Femur (tissue), 1 donor: ENCODE measurements at regions not wholly inside any gene's neighbourhood (a gene's known extent, or its start where the extent isn't known, plus 50 kb on each side); places are given as distances from the start of the nearest gene placed in this dataset.

Experiments used
- DNase-seq: peaks from one replicate; pipeline ENCODE4 v3.0.0-alpha.2; 2017

- no peak for DNase-seq
These were observed 277.8 kb downstream of the POU4F1 start for GRCh38 chr13:78325585-78325984.

GRCh38 chr13:78323848-78324247 lies 279.5 kb downstream of the POU4F1 start:
- DNase-seq: no peak

- no peak for DNase-seq
These were observed 280.3 kb downstream of the POU4F1 start for GRCh38 chr13:78323040-78323439.

GRCh38 chr13:78319101-78319627 lies 284.2 kb downstream of the POU4F1 start:
- no peak for DNase-seq

DNA sequence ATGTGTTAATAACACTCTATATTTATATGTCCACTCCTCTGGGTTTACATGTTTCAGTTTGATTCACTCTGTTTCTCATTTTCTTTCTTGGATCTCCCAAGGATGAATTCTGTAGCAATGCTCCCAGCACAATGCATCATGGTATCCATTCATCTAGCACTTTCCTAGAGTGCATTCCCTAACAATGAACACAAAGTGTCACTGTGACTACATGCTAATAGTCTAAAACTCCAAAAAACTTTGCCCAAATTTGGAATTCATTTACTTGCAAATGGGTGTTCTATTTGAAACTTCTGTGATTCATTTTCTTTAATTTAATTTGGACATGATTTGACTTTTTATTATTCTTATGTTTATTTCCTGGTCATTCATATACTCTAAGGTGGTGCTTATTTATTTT lies 286.3 kb downstream of the POU4F1 start:
- no peak for DNase-seq

DNA sequence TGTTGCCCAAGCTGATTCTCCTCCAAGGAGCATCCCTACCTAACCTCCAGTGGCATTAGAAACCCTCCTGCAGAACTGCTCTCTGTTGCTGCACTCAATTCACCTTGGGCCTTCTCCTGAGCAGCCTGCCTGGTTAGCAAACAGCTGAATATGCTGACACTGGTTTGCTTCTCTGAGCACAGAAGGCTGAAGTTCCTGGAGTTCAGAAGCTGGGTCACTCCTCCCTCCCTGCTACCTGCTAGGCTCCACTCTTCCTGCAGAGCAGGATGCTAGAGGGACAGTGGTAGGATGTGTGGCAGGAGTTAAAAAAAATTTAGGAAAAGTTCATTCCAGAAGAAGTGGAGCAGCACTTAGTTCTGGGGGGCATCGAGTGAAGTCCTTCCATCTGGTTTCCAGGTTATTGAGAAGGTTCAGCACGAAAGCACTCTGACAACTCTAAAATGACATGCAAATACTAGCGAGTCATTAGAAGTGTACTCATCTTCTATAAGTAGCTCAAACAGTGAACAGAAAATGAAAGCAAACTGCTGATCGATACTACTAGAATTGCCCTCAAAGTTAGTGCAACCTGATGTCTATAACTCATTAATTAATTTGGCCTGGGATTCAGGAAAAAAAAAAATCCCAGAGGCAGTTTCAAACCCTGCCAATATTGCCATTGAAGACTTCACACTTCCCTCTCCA lies 293.7 kb downstream of the POU4F1 start:
- no peak for DNase-seq

DNA sequence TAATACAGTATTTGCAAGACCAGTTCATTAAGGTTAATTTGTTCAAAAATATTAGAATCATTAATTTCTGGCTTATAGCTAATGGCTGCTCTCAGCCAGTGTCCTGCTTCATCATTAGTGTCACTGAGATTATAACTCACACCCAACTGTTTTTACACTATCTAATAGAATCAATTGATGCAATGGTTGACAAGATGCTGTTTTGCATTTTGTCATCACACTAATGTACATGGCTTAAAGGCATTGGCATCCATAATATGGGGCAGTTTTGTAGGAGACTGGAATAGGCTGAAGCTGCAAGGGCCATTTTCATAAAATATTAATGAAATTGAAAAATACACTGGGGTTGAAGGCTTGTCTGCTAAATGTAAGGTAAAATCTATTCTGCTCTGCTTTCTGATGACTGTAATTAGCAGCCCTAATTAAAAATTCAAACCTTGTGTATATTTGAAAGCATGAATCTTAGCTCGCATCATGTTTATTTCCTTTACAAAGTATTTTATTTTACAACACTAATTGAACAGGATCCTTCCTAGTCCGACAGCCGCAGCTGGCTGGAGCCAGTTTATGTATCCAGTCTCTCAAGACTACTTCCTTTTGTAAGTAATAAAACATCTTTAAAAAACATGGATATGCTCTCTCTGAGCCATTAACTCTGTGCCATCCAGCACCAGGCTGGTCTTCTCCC lies 296.7 kb downstream of the POU4F1 start:
- no peak for DNase-seq

- DNase-seq: peak; percentile 20
These were observed 298.2 kb downstream of the POU4F1 start for GRCh38 chr13:78305171-78305570.

DNA sequence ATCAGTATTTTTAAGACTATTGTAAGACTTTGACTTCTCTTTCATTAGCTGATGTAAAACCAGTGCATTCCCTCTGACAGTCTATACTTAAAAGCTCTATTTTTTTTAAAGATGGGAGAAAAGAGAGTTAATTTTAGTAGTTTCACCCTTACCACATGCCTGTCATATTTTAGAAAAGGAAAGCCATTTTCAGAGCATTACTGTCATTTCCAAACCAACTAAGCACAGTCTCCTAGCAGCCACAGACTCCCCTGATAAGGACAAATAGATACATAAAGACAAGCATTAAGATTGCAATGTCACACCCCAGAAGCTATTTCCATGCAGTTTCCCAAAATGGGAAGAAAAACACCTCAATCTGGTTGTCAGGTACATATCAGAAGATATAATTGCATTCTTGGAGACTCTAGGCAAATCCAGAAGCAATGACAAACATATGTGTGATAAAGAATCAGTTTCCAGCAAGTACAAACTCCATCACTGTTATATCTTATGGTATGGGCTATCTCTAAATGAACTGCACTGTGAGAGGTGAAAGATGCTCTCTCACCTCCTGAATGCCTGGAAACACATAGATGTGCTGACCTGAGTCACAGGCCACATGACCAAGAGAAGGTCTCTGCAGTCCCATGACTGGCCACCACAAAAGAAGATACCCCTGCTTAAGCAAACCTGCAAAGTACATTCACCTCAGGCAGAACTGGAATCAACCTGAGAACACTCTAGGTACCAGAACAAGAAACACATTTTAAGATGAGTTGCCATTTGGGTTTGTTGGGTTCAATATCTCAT lies 303.3 kb downstream of the POU4F1 start:
- no peak for DNase-seq

GRCh38 chr13:78298657-78299056 lies 304.7 kb downstream of the POU4F1 start:
- no peak for DNase-seq

- no peak for DNase-seq
These were observed 316.6 kb downstream of the POU4F1 start for GRCh38 chr13:78286748-78287147.

DNA sequence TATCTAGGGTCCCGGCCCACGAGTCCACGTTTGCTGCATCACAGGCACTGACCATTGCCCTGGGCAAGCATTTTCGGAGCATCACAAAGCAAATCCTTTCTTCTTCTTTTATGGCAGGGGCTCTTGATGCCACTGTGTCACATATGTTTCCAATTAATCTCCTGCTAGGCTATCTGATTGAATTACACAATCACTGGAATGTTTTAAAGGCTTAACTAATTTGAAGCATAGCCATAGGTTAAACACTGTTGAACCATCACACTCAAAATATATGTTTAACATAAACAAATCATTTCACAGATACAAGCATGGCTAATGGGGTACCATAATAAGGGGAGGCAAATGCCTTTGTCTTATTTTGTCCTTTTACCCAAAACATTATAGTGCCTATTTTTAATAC lies 338.3 kb downstream of the POU4F1 start:
- no peak for DNase-seq

DNA sequence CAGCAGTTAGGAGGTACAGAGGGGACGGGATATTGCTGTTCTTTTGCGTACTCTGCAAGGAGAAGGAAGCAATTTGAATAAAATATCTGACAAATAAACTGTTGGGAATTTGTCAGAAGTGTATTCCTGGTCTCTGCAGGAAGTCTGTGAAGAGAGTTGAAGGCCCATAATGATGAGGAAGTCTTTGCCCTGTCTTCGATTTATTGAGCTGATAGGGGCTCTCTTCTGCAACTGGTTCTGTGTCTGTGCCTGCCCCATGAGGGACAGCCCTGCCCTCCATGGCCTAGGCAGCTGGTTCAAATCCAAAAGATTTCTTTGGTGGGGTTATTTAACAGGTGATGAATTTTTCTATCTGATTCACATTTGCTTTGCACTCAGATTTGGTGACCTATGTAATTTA lies 339.7 kb upstream of the EDNRB start:
- no peak for DNase-seq

DNA sequence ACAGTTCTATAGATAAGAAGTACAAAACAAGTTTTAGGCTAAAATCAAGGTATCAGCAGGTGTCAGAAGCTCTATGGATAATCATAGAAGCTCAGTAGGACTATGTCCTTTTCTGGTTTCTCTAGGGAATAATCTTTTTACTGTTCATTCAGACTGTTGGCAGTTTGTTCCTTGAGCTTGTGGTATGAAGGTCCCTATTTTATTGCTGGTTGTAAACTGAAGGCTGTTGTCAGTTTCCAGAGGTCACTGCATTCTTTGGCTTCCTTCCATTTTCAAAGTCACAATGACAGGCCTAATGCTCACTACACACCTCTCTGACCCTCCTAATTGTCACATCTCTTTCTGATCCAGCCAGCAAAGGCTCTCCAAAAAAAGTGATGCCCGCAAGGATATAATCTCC lies 337.9 kb upstream of the EDNRB start:
- no peak for DNase-seq

- DNase-seq: no peak
These were observed 335.5 kb upstream of the EDNRB start for GRCh38 chr13:78254113-78254512.

DNA sequence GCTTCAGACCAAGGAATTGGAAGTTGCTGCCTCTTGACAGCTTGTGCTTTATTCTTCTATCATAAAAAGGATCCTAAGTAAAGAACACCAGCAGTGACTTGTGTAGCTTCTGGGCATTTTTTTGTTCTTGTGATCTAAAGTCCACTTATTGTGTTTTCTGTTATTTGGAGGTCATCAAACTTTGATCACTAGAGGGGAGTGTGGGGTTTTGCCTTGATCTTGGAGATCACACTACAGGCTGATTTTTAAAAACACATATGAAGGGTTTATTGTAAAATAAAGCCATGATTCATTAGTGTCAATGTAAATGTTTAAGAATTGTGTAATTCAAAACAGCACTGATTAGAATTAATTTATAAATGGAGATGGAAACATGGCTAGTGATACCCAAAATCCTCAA lies 328.7 kb upstream of the EDNRB start:
- no peak for DNase-seq

DNA sequence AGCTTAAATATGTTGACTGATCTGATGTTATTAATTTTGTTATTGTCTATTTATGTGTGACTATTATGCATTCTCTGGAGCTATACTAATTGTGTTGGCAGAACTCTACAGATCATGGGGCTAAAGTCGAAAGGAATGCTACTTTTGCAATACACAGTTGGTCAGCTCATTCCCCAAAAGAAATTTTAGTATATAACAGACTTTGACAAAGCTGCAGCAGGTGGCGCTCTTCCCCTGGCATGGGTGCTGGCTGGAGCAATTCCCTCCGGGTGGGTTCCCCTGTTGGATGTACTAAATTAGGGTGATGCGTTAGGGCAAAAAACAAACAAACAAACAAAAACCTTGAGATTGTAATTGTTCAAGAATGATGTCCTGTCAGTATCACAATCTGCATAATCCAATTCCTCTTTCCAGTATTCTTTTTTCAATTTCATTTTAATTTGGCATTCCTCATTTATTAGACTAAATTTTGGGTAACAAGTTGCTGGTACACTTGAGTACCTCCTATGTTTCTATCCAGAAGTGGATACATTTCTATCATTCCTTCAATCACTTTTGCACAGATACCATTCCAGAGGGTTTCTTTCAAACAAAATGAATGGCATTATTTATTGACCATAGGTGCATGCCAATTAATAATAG lies 322.8 kb upstream of the EDNRB start:
- peak; percentile 26 for DNase-seq

DNA sequence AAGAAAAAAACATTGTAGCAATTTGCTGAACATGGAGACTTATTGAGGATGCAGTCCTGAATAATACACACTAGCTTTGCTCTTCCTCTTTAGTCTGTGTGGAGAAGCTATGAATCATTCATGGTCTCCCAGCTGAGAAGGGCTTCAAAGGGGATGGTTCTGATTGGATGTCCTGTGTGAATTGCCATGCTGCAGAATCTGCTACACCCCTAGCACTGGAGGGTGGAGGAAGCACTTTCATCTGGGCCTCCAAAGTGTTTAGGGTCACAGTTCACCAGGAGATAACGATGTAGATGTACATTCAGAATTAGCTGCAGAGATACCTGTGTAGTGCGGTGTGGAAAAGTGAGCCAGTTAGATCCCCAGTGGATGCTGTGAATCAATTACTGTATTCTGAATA lies 321.1 kb upstream of the EDNRB start:
- no peak for DNase-seq

GRCh38 chr13:78238911-78239310 lies 320.3 kb upstream of the EDNRB start:
- no peak for DNase-seq

DNA sequence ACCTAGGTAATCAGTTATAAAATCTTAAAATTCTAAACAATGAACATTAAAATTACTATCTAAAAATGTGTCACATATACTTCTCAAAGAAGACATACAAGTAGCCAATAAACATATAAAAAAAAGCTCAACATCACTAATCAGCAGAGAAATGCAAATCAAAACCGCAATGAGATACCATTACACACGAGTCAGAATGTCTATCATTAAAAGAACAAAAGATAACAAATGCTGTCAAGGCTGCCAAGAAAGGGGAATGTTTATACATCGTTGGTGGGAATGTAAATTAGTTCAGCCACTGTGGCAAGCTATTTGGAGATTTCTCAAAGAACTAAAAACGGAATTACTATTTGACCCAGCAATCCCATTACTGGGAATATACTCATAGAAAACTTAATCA lies 310.3 kb upstream of the EDNRB start:
- no peak for DNase-seq

GRCh38 chr13:78228211-78228610 lies 309.6 kb upstream of the EDNRB start:
- no peak for DNase-seq

DNA sequence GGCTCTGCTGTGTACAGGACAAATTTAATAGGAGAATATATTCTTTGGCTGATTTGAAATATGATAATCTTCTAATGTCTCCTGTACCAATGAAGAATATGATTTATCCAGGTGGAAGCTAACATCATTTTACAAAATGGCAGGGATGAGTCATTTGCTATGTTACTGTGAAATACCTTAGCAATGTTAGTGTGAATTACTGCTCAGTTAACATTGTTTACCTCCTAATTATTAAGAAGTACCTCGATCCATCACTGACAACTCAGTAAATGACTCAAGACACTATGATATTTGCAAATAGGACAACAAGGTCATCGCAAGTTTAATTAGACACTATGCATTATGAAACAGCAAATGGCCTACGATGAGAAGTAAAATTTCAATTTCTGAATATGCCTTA lies 309.1 kb upstream of the EDNRB start:
- DNase-seq: no peak

GRCh38 chr13:78215458-78216108 lies 297.0 kb upstream of the EDNRB start:
- DNase-seq: no peak
